HFFc6 (cell line): ENCODE measurements at regions not wholly inside any gene's neighbourhood (a gene's known extent, or its start where the extent isn't known, plus 50 kb on each side); places are given as distances from the start of the nearest gene placed in this dataset.

Source experiments
- DNase-seq: peaks from one replicate; pipeline ENCODE4 v3.0.0-alpha.2; 2018
- H3K27ac Mint-ChIP-seq: 2 replicates; pipeline ENCODE4 v1.8.0; 2020; ENCODE audit warnings: mild to moderate bottlenecking, mixed read lengths
- H3K27me3 Mint-ChIP-seq: 2 replicates; pipeline ENCODE4 v1.8.0; 2021; ENCODE audit warnings: mild to moderate bottlenecking, moderate library complexity, mixed read lengths; ENCODE audit not compliant: insufficient read depth
- H3K36me3 Mint-ChIP-seq: 2 replicates; pipeline ENCODE4 v1.8.0; 2021; ENCODE audit warnings: low read depth, mixed read lengths
- H3K4me1 Mint-ChIP-seq: 2 replicates; pipeline ENCODE4 v1.8.0; 2020; ENCODE audit warnings: low read depth, mixed read lengths
- H3K4me3 Mint-ChIP-seq: 2 replicates; pipeline ENCODE4 v1.8.0; 2020; ENCODE audit warnings: mild to moderate bottlenecking, moderate library complexity, mixed read lengths
- H3K9me3 Mint-ChIP-seq: 2 replicates; pipeline ENCODE4 v1.8.0; 2020; ENCODE audit warnings: mild to moderate bottlenecking, mixed read lengths
- CTCF ChIP-seq: fragments of 200-600 bp; sonication (generic); IDR thresholded peaks from 2 replicates; pipeline ENCODE4 v1.5.0; 2021; ENCODE audit warnings: antibody characterized with exemption, mild to moderate bottlenecking

- no peaks in the 10 kb centered on the region for H3K36me3 Mint-ChIP-seq
- H3K27me3 Mint-ChIP-seq = peaks cover 1% of the 10 kb centered on the region; the same call in 1 of the 2 replicates
- no peaks in the 10 kb centered on the region for H3K4me1 Mint-ChIP-seq
- TF ChIP-seq CTCF = no peak
- no peak for DNase-seq
- no peak overlapping the region for H3K4me3 Mint-ChIP-seq
- H3K27ac Mint-ChIP-seq = no peak overlapping the region
- peaks cover 27% of the 10 kb centered on the region for H3K9me3 Mint-ChIP-seq
Measured at GRCh38 chr10:36717118-36717517, 408.3 kb upstream of the ANKRD30A start.

GRCh38 chr10:36716291-36716690 is 409.1 kb upstream of the ANKRD30A start:
- no peaks in the 10 kb centered on the region for H3K36me3 Mint-ChIP-seq
- H3K27me3 Mint-ChIP-seq = peaks cover 1% of the 10 kb centered on the region; the same call in 1 of the 2 replicates
- H3K27ac Mint-ChIP-seq = no peak overlapping the region
- no peak for DNase-seq
- H3K9me3 Mint-ChIP-seq = peaks cover 27% of the 10 kb centered on the region
- H3K4me1 Mint-ChIP-seq = no peaks in the 10 kb centered on the region
- TF ChIP-seq CTCF = no peak
- H3K4me3 Mint-ChIP-seq = no peak overlapping the region

GRCh38 chr10:36712695-36713094 is 412.7 kb upstream of the ANKRD30A start:
- no peaks in the 10 kb centered on the region for H3K36me3 Mint-ChIP-seq
- no peak for TF ChIP-seq CTCF
- H3K4me1 Mint-ChIP-seq = no peaks in the 10 kb centered on the region
- no peak overlapping the region for H3K27ac Mint-ChIP-seq
- no peaks in the 10 kb centered on the region for H3K27me3 Mint-ChIP-seq
- H3K9me3 Mint-ChIP-seq = peaks cover 30% of the 10 kb centered on the region
- DNase-seq = no peak
- no peak overlapping the region for H3K4me3 Mint-ChIP-seq

GRCh38 chr10:36711361-36711760 is 414.0 kb upstream of the ANKRD30A start:
- H3K4me1 Mint-ChIP-seq = no peaks in the 10 kb centered on the region
- H3K27me3 Mint-ChIP-seq = no peaks in the 10 kb centered on the region
- no peak overlapping the region for H3K27ac Mint-ChIP-seq
- DNase-seq = no peak
- H3K9me3 Mint-ChIP-seq = peaks cover 26% of the 10 kb centered on the region
- TF ChIP-seq CTCF = no peak
- no peak overlapping the region for H3K4me3 Mint-ChIP-seq
- no peaks in the 10 kb centered on the region for H3K36me3 Mint-ChIP-seq

- no peaks in the 10 kb centered on the region for H3K4me1 Mint-ChIP-seq
- no peaks in the 10 kb centered on the region for H3K36me3 Mint-ChIP-seq
- no peak for DNase-seq
- TF ChIP-seq CTCF = no peak
- no peaks in the 10 kb centered on the region for H3K27me3 Mint-ChIP-seq
- H3K27ac Mint-ChIP-seq = no peak overlapping the region
- no peak overlapping the region for H3K4me3 Mint-ChIP-seq
- H3K9me3 Mint-ChIP-seq = peaks cover 17% of the 10 kb centered on the region
Measured at GRCh38 chr10:36704124-36704523, 421.3 kb upstream of the ANKRD30A start.

GRCh38 chr10:36703179-36703578 is 422.2 kb upstream of the ANKRD30A start:
- Mint-ChIP-seq H3K27ac (no peak overlapping the region), H3K36me3 (no peaks in the 10 kb centered on the region), H3K27me3 (no peaks in the 10 kb centered on the region), H3K4me1 (no peaks in the 10 kb centered on the region), H3K9me3 (peaks cover 17% of the 10 kb centered on the region), H3K4me3 (no peak overlapping the region)
- no peak for DNase-seq
- no peak for TF ChIP-seq CTCF
